GM12864 (cell line): ENCODE measurements at regions not wholly inside any gene's neighbourhood (a gene's known extent, or its start where the extent isn't known, plus 50 kb on each side); places are given as distances from the start of the nearest gene placed in this dataset.

ENCODE experiments used
- DNase-seq: peaks from one replicate; pipeline ENCODE4 v3.0.0-alpha.2; 2011; ENCODE audit warnings: low read depth
- H3K4me3 ChIP-seq: 2 replicates; pipeline ENCODE4 v1.5.1; 2011; ENCODE audit warnings: mild to moderate bottlenecking, low read depth, low read length, control low read depth
- TF ChIP-seq, protein P1 (sequence below): IDR thresholded peaks from 2 replicates; pipeline ENCODE4 v1.5.1; 2011; ENCODE audit warnings: low read depth, mild to moderate bottlenecking, moderate library complexity, low read length, control low read depth, inconsistent platforms; ENCODE audit errors: missing control alignments

DNA sequence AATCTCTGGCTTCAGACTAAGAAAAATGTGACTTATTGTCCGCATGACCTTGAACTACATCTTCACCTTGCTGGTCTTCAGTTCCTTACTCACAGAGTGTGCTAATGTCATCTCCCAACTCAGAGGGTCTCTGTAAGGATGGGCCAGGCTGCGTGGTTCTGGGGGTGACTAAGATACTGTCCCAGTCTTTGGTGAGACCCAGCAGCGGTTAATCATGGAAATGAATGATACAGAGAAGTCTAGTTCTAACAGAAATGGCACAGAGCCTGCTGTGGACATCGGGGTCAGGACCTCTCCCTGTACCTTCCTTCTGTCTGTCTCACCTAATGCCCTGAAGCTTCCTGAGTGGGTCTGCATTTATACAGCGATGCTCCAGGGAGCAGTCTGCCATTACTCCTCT is 662.7 kb upstream of the HS6ST1 start:
- TF ChIP-seq, protein P1, sequence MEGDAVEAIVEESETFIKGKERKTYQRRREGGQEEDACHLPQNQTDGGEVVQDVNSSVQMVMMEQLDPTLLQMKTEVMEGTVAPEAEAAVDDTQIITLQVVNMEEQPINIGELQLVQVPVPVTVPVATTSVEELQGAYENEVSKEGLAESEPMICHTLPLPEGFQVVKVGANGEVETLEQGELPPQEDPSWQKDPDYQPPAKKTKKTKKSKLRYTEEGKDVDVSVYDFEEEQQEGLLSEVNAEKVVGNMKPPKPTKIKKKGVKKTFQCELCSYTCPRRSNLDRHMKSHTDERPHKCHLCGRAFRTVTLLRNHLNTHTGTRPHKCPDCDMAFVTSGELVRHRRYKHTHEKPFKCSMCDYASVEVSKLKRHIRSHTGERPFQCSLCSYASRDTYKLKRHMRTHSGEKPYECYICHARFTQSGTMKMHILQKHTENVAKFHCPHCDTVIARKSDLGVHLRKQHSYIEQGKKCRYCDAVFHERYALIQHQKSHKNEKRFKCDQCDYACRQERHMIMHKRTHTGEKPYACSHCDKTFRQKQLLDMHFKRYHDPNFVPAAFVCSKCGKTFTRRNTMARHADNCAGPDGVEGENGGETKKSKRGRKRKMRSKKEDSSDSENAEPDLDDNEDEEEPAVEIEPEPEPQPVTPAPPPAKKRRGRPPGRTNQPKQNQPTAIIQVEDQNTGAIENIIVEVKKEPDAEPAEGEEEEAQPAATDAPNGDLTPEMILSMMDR, result no peak
- no peak for DNase-seq
- H3K4me3 ChIP-seq, result no peak overlapping the region

DNA sequence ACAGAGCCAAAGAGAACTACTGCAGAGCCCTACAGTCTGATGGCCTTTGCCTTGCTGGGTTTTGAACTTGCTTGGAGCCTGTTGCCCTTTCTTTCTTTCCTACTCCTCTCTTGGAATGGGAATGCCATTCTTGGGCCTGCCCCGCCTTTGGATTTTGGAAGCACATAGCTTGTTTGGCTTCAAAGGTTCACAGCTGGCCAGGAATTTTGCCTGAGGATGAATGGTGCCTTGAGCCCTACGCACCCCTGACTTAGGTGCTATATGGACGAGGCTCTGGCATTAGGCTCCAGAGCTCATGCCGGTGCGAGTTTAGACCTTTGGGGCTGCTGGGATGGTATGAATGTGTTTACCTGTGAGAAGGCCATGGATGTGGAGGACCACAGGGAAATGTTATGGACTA is 663.3 kb upstream of the HS6ST1 start:
- TF ChIP-seq, protein P1, result no peak
- no peak for DNase-seq

DNA sequence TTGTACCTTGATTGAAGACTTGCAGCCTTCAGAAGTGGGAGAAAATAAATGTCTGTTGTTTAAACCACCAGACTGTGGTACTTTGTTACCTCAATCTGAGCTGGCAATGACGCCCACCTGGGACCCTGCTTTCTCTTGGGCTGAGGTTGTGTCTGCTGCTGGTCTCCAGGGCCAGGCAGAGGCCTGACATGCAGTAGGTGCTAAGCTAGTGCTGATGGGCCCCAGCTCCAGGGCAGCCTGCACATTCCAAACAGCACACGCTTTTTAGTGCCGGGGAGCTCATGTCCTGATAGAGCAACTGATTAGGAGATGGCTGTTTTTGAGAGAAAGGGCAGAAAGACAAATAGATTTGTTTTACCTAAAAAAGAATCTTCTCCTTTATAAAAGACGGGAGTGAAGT is 664.0 kb upstream of the HS6ST1 start:
- TF ChIP-seq, protein P1, result no peak
- no peak overlapping the region for H3K4me3 ChIP-seq
- DNase-seq, result no peak

More for the DNA sequence above, 663.3 kb upstream of the HS6ST1 start:
- H3K4me3 ChIP-seq, result no peak overlapping the region

DNA sequence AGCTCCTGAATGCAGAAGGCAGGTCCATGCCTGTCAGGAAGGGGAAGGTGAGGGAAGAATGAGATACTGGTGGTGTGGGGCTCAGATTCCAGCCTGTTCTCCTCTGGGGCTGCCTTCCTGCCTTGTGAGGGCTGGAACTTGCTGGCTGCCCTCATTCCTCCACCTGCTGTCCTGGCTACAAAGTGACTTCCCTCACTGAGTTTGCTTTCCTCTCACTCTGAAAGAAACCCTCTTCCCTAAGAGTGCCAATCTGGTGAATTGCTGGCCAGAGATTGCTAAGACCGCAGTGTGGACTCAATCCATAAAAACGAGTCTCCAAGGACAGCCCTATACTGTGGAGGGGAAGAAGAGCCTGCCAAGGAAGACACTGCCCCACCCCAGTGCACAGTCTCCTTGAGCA is 664.4 kb upstream of the HS6ST1 start:
- DNase-seq, result no peak
- no peak overlapping the region for H3K4me3 ChIP-seq
- TF ChIP-seq, protein P1, result no peak

DNA sequence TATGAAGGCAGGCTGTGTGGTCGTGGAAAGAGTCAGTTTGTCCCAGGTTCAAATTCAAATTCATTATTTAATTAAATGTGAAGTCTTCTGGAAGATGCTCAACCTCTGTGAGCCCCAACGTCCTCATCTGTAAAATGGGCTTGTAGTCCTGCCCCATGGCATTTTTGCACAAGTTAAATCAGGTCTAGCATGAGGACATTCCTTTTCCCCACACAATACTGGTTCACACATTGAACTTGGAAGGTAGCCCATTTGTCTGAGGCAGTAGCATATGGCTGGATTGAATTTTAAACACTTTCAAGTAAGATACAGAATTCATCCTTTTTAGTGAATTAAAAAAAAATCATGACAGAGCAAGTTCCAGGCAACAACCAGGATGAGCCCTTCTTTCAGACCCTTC is 665.4 kb upstream of the HS6ST1 start:
- H3K4me3 ChIP-seq, result no peak overlapping the region
- TF ChIP-seq, protein P1, result no peak
- DNase-seq, result no peak

DNA sequence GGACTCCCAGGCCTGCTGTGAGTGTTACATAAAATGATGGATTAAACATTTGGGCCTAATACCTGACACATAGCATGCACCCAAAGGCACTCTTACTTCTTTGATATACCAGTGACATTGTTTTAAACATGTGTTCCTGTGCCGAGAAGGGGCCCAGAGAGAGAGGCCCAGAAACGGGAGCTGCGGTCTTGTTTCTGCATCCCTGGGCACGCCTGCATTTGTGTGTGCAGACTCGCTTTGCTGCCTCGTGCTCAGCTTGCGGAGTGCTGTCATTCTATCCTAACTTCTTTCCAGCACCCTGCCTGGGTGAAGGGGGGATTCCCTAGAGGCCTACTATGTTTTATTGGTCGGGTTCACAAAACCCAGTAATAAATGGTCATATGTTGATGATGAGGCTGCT is 666.2 kb upstream of the HS6ST1 start:
- no peak overlapping the region for H3K4me3 ChIP-seq
- TF ChIP-seq, protein P1, result no peak
- no peak for DNase-seq

DNA sequence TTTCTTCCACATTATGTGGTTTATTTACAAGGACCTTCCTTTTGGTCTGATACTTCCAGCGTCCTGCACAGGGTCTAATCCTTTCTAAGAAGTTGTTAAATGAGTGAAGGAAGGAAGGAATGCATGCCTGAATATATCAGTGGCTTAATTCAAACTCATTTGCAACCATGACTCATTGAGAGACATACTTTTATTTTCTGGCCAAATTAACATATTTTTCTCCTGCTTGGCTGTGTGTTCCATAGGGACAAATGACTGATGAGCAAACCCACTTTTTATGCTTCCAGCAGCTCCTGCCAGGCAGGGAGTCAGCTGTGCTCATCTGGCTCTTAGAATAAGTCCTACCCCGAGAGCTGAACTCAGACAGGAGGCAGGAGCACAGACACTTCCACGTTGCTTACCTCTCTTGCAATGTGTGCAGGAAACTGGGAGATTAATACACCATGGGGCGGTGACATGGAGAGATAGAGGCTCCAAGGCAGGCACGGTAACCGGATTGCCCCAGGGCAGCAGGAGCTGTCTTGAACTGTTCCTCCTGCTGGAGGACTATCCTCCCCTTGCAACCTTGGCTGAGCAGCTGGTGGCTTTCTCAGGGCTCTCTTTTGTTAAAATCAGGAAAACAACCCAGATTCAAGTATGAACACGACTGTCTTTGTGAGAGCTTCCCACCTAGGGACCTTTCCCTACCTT is 667.5 kb upstream of the HS6ST1 start:
- no peak overlapping the region for H3K4me3 ChIP-seq
- TF ChIP-seq, protein P1, result no peak
- DNase-seq, result no peak
